K562 (cell line): ENCODE measurements at regions not wholly inside any gene's neighbourhood (a gene's known extent, or its start where the extent isn't known, plus 50 kb on each side); places are given as distances from the start of the nearest gene placed in this dataset.

Experiments
- ATAC-seq: fragments of 200-7000 bp; cut with Tn5 transposase; 3 replicates; pipeline ENCODE4 v1.9.1; 2020; ENCODE audit warnings: moderate library complexity
- BruUV-seq: library from RNA; stranded (reverse); fragments of 400-500 nt; replicated peaks from 2 replicates; lab custom pipeline; 2021; lab: Mats Ljungman, UMichigan
- CTCF ChIA-PET: fragments of 300-600 bp; formaldehyde crosslinking; extraction: SDS; loops from one replicate; lab custom pipeline; 2021; ENCODE audit warnings: low intra/inter-chr PET ratio; lab: Yijun Ruan, JAX
- POLR2A ChIA-PET: fragments of 300-600, 350-650 bp; sonication (Branson Sonifier 250); formaldehyde crosslinking; extraction: SDS; loops from one replicate; lab custom pipeline; 2021; ENCODE audit warnings: antibody characterized with exemption, inconsistent platforms; lab: Yijun Ruan, JAX
- DNase-seq, 4 experiments: peaks; one replicate each; pipeline versions ENCODE4 v3.0.0 to v3.0.0-alpha.2; 2011 to 2018; ENCODE audit warnings: low spot score in 3 of 4, mixed read lengths in 3 of 4; ENCODE audit errors: extremely low read depth in 1 of 4
- FAIRE-seq: peaks from 2 replicates; lab custom pipeline; 2011; peaks lifted over from hg19 to GRCh38; lab: Jason Lieb, UNC
- H2AFZ ChIP-seq: 2 replicates; pipeline ENCODE4 v1.6.0; 2011; ENCODE audit warnings: low read depth, low read length, control low read depth, inconsistent platforms
- H3K27ac ChIP-seq: fragments of 200-600 bp; 3 replicates; pipeline ENCODE4 v1.8.0; 2011; ENCODE audit warnings: low read depth, mild to moderate bottlenecking, control low read depth, inconsistent platforms, low read length, moderate library complexity, mixed read lengths; ENCODE audit errors: extremely low read depth
- H3K27me3 ChIP-seq, 2 experiments: fragments of 300-600 bp in 1 of 2; 2 replicates in 1 of 2; 3 replicates in 1 of 2; pipeline versions ENCODE4 v1.6.0 to v1.8.0; 2011; ENCODE audit warnings: inconsistent platforms in 2 of 2, low read length in 2 of 2, mild to moderate bottlenecking in 1 of 2, mixed read lengths in 1 of 2, moderate library complexity in 1 of 2; ENCODE audit not compliant: control insufficient read depth in 2 of 2, insufficient read depth in 2 of 2
- H3K36me3 ChIP-seq: fragments of 300-600 bp; 3 replicates; pipeline ENCODE4 v1.8.0; 2011; ENCODE audit warnings: mild to moderate bottlenecking, low read length, inconsistent platforms; ENCODE audit not compliant: control insufficient read depth, insufficient read depth
- H3K4me1 ChIP-seq, 2 experiments: fragments of 200-600 bp in 1 of 2; replicated peaks in 1 of 2; 2 replicates in 1 of 2; 3 replicates in 1 of 2; pipeline versions ENCODE4 v1.5.1 to v1.8.0; 2011; ENCODE audit warnings: inconsistent platforms in 2 of 2, low read length in 2 of 2, mild to moderate bottlenecking in 1 of 2, mixed read lengths in 1 of 2, moderate library complexity in 1 of 2; ENCODE audit not compliant: control insufficient read depth in 2 of 2, insufficient read depth in 2 of 2
- H3K4me2 ChIP-seq: 2 replicates; pipeline ENCODE4 v1.6.1; 2011; ENCODE audit warnings: low read length, control low read depth, inconsistent platforms, mixed read lengths; ENCODE audit not compliant: insufficient read depth
- H3K4me3 ChIP-seq: fragments of 200-600 bp; sonication (generic), shearing (Covaris generic); 2 replicates; pipeline ENCODE4 v1.5.1; 2016; ENCODE audit warnings: control low read depth, inconsistent platforms
- H3K79me2 ChIP-seq: fragments of 200-600 bp; 3 replicates; pipeline ENCODE4 v1.8.0; 2011; ENCODE audit warnings: low read length, inconsistent platforms; ENCODE audit not compliant: control insufficient read depth, insufficient read depth
- H3K9ac ChIP-seq, 2 experiments: 2 replicates each; pipeline versions ENCODE4 v1.6.0 to v1.6.1; 2011; ENCODE audit warnings: low read depth in 2 of 2, low read length in 2 of 2, control low read depth in 1 of 2, inconsistent platforms in 1 of 2, mild to moderate bottlenecking in 1 of 2, mixed read lengths in 1 of 2; ENCODE audit not compliant: insufficient read depth in 1 of 2
- H3K9me1 ChIP-seq: one replicate; pipeline ENCODE4 v1.6.0; 2011; ENCODE audit warnings: inconsistent platforms, mild to moderate bottlenecking, low read length, moderate library complexity; ENCODE audit not compliant: control insufficient read depth, insufficient read depth
- H3K9me3 ChIP-seq: replicated peaks from 2 replicates; pipeline ENCODE4 v1.5.1; 2011; ENCODE audit warnings: low read depth, low read length, inconsistent platforms; ENCODE audit not compliant: control insufficient read depth, insufficient read depth
- H4K20me1 ChIP-seq: replicated peaks from 2 replicates; pipeline ENCODE4 v1.6.1; 2011; ENCODE audit warnings: low read length, inconsistent platforms, mixed read lengths; ENCODE audit not compliant: control insufficient read depth, insufficient read depth
- CHD1 ChIP-seq: fragments of 200-600 bp; sonication (generic); IDR thresholded peaks from one replicate; pipeline ENCODE4 v1.6.1; 2012; ENCODE audit warnings: mild to moderate bottlenecking, moderate library complexity, low read length, inconsistent platforms
- NRF1 ChIP-seq, 2 experiments: fragments of 450-650 bp; IDR thresholded peaks in 1 of 2; conservative IDR thresholded peaks in 1 of 2; 2 replicates each; pipeline ENCODE4 v1.6.1; 2014; ENCODE audit warnings: mild to moderate bottlenecking in 2 of 2
- WGBS: fragments of 100-300 bp; shearing (Covaris generic); methylation state at CpG from one replicate; pipeline ENCODE4 v1.1.6; 2016; ENCODE audit warnings: low coverage, mixed read lengths; ENCODE audit not compliant: insufficient coverage; ENCODE audit errors: missing lambda C conversion rate; 5-methylcytosine and 5-hydroxymethylcytosine counted together
- in situ Hi-C: fragments of 300-500 bp; cut with MboI; formaldehyde crosslinking; loops from 4 replicates; pipeline ENCODE4 v1.15.0; 2018; ENCODE audit warnings: inconsistent platforms, mixed read lengths
- intact Hi-C: fragments of 100-400 bp; cut with micrococcal nuclease; formaldehyde crosslinking; loops from 2 replicates; pipeline ENCODE4 v1.14.2; 2022
- TF ChIP-seq, protein P1 (sequence below), 2 experiments: fragments of 450-650 bp in 1 of 2; sonication (generic) in 1 of 2; formaldehyde crosslinking in 1 of 2; IDR thresholded peaks in 1 of 2; conservative IDR thresholded peaks in 1 of 2; 2 replicates each; pipeline versions ENCODE4 v1.6.1 to v1.8.1; 2016 to 2023; ENCODE audit warnings: mild to moderate bottlenecking in 2 of 2, moderate library complexity in 2 of 2, inconsistent platforms in 1 of 2, missing genetic modification reagents in 1 of 2

DNA sequence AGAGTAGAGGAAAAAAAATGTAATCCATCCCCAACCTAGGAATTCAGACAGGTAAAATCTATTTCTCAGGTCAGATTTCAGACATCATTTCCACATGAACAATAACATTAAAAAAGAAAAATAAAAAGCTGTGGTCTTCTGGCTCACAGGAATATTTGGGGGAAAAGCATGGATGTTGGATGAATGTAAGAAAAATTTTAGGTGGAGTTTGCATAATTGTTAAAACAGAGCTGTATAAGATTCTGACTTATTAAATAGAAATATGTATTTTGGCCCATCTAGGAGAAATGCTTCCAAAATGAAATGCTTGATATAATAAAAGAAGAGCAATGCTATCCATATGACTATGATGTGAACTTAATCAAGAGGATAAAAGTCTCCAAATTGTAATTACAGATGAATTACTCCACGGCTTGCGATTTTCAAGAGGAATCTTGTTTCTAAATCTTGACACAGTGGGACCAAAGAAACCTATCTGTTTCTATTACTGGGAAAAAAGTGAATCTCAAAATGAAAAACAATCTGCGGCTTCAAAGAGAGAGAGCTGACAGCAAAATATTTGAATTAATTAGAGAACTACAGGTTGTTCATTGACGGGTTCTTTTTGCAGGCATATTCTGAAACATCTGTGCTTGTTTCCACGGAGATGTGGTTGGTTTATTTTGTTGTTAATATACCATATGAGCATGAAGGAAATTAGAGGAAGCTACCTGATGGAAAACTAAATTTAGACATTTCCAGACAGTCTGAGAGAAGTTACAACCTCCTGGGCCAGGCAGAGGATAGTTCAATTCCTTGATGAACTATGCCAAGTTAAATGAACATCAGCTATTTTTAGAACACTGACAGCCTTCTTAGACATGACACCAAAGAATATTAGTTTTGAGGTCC, 468.7 kb downstream of the PID1 start:
- no peaks in the 10 kb centered on the region for H3K79me2 ChIP-seq
- TF ChIP-seq CHD1: no peak
- TF ChIP-seq, protein P1, sequence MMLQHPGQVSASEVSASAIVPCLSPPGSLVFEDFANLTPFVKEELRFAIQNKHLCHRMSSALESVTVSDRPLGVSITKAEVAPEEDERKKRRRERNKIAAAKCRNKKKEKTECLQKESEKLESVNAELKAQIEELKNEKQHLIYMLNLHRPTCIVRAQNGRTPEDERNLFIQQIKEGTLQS (IDR thresholded peaks at IDR 0.05): no peak
- TF ChIP-seq, protein P1 (CRISPR knock-in tag; conservative IDR thresholded peaks at IDR 0.05): no peak
- TF ChIP-seq NRF1 (conservative IDR thresholded peaks at IDR 0.05 in 1 of 2, IDR thresholded peaks at IDR 0.05 in 1 of 2): no peak
- no peaks in the 10 kb centered on the region for H3K9me3 ChIP-seq
- in situ Hi-C loops: no loop called here
- H2AFZ ChIP-seq: no peak overlapping the region
- H3K27ac ChIP-seq: no peak overlapping the region
- ATAC-seq (no peak), DNase-seq (no peak), FAIRE-seq (no peak)
- no peaks in the 10 kb centered on the region for H3K9me1 ChIP-seq
- intact Hi-C loops: no loop called here
- no peak overlapping the region for H3K4me3 ChIP-seq
- POLR2A ChIA-PET: no interaction called here
- H3K27me3 ChIP-seq: no peaks in the 10 kb centered on the region
- H3K36me3 ChIP-seq: no peaks in the 10 kb centered on the region
- no TSS peak for BruUV-seq
- 0% methylated on average over 5 of the region's 5 CpGs for WGBS
- H3K4me1 ChIP-seq: no peaks in the 10 kb centered on the region
- H3K4me2 ChIP-seq: no peak overlapping the region
- no peak overlapping the region for H3K9ac ChIP-seq
- no peaks in the 10 kb centered on the region for H4K20me1 ChIP-seq
- CTCF ChIA-PET: no interaction called here
